D341Med (cell line): ENCODE measurements at regions not wholly inside any gene's neighbourhood (a gene's known extent, or its start where the extent isn't known, plus 50 kb on each side); places are given as distances from the start of the nearest gene placed in this dataset.

Experiments used
- DNase-seq: peaks from one replicate; pipeline ENCODE4 v3.0.0; 2012; ENCODE audit warnings: low spot score

DNA sequence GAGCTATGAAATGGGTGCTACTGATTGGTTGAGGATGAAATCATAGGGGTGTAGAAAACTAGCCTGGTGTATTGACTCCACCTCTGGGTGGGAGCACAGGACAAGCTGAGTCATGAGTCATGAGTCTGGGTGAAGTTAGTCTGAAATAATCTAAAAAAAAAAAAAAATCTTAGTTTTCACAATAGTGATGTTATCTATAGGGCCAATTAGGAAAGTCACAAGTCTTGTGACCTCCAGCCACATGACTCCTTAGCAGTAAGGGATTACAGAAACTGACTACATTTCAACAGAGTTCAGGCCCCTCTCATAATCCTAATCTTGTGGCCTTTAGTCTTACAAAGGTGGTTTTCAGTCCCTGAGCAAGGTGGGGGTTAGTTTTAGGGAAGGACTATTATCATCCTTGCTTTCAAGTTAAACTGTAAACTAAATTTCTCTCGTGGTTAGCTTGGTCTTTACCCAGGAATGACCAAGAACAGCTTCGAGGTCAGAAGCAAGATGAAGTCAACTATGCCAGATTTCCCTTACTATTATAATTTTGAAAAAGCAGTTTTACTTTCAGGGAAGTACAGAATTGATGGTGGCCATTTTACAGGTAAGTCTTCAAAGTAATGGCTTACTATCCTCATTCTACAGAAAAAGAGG is 338.0 kb upstream of the GYPC start:
- DNase-seq, result no peak

DNA sequence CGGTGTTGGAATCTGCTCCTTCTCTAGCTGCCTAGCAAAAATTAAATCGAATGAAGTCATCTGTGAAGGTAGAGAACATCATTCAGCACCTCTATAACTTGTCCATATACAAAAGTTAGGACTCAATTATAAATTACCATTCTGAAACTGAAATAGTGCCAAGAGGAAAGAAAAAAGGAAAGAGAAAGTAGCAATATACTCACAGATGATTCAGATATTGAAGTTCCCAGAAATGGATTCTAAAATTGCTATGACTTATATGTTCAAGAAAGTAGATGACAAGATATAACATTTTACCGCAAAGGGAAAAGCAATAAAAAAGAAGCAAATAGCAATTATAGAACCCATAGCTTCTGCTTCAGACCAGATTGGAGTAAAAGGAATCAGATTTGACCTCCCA is 333.6 kb upstream of the GYPC start:
- no peak for DNase-seq

DNA sequence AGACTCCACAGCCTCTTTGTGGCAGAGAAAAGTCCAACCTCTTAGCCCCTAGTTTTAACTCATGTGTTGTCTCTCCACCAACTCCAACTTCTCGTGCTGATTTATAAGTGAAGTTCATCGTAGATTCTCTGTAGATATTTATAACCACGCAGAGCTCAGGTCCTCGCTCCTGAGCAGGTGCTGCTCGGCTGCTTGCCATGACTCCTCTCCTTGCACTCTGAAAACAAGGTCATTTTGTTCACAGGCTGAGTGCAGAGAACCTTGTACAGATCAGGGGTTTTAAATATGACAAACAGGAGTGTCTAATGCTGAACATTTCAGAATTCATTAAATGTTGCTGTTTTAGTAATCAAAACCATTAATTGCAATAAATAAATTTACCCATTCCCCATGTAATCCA is 330.8 kb upstream of the GYPC start:
- DNase-seq, result no peak

DNA sequence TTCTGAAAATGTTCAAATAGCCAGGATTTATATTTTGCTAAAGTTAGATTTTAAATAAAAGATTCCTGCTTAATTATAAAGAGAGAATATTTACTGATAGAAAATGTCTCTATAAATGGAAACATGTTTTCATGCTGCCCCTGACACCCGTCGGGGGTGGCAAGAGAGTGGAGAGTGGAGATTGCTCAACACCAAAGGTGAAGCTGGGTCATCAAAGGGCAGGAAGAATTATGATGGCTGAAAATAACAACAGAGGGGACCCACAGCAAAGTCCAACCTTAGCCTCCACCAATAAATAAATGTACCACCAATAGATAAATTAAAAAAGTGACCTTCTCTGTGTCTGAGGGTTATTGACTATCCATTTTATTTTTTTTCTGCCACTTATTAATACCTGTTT is 326.8 kb upstream of the GYPC start:
- DNase-seq, result no peak

DNA sequence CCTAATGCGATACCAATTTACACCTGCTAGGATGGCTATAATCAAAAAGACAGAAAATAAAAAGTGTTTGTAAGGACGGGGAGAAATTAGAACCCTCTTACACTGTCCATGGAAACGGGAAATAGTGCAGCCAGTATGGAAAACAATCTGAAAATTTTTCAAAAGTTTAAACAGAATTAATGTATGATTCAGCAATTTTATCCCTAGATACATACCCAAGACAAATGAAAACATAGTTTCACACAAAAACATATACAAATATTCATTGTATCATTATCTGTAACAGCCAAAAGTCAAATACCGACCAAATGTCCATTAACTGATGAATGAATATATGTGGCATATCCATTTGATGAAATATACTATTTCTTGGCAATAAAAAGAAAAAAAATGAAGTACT is 313.5 kb upstream of the GYPC start:
- DNase-seq, result no peak

DNA sequence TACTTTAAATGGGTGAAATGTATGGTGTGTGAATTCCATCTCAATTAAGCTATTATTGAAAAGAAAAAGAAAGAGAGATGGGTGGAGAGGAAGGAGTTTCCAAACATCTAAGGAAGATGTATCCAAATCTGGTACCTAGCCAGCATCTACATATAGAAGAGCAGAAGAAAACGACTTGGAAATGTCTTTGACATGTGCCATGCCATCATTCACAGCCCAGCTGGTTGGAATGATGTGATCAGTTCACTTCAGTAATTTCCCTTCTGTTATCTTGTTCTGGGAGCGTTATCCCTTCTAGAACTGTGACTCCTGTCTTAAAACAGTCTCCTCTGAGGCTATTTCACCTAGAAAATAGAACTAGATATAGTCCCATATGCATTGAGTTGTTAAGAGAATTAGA is 312.8 kb upstream of the GYPC start:
- DNase-seq, result no peak

DNA sequence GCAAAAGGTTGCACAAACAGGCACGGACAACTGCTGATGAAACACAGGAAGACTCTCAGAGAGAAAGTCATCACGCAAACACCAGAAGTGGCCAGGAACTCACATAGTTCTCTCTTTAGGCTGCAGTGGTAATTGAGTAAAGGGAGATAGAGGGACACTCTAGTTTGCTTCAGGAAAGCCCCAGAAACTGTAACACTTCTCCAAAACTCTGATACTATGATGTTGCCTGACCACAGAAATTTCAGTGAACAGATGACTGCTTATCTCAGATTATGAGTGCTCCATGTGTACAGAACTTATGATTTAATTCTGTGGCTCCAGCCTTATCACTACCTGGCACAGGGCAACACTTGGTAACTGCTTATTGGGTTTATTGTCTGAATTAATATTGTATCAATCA is 311.5 kb upstream of the GYPC start:
- DNase-seq, result no peak

DNA sequence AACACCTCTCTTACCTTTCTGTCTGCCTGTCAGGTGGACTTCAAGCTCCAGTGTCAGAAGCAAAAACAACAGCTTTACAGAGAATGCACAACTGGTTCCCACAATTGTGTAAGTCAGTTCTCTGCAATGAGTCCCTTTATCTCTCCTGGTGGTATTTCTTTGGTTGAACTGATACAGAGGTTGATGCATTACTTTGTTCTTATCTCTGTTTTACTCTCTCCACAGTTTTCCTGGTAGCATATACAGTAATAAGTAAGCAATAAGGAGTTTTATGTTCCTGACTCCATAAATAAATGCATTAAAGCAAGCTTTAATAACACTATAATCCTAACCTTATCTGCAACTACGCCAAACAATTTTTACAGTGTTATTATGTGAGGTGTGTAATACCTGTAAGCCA is 310.3 kb upstream of the GYPC start:
- no peak for DNase-seq

DNA sequence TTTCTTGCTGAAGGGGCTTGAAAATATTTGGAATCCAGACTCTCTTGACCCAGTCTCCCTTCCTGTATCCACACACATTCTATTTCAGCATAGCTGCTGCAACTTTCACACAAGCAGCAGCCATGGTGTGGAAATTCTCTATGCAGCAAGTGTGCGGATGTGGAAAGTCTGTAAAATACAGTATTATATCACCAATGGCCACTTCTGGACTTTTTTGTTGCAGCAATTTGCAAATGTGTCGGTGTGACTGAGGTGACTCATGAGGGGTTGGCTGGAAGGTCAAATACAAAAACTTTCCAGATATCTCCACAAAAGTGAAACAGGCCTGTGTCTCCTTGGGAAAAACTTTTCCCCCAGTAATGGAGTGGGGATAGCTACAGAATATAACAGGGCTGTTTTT is 299.3 kb upstream of the GYPC start:
- no peak for DNase-seq

DNA sequence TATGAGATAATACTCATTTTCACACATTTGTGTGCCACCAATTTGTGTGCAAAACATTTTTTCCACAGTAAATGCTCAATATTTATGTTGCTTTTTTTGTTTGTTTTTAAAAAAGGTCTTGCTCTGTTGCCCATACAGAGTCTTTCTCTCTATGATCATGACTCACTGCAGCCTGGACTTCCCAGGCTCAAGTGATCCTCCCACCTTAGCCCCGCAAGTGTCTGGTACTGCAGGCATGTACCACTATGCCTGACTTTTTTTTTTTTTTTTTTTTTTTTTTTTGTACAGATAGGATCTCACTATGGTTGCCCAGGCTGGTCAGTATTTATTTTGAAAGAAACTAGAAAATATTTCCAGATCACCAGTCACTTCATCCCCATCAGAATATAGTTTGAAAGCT is 297.8 kb upstream of the GYPC start:
- DNase-seq, result no peak

DNA sequence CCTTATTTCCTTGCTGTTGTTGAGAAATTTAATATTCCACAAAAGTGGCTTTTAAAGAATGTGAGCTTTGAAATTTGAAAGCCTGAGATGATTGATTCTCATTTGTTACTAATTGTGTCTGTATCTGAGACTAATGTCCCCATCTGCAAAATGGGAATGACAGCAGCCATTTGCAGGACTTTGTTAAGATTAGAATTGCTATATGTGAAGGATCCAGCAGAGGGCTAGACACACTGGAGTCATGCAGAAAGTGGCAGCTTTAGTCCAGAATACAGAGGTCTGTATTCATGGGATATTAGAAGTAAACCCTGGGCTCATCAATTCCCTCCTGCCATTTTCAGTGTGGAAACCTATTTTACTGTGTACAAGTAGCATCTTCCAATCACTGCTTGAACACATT is 296.5 kb upstream of the GYPC start:
- no peak for DNase-seq

DNA sequence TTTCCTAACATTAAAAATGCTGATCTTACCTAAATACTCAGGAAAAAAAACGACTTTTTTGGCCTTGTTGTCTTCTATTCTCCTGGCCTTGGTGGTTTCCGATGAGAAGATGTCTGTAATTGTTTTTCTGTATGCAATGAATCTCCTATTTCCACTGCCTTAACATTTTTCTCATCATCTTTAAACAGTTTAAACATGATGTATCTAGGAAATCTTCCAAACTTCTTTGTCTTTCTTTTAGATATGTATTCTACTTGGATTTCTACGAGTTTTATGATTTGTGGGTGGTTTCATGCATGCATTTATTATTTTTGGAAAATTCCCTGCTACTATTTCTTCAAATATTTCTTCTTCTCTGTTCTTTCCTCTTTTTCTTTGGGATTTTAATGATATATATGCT is 288.6 kb upstream of the GYPC start:
- no peak for DNase-seq

DNA sequence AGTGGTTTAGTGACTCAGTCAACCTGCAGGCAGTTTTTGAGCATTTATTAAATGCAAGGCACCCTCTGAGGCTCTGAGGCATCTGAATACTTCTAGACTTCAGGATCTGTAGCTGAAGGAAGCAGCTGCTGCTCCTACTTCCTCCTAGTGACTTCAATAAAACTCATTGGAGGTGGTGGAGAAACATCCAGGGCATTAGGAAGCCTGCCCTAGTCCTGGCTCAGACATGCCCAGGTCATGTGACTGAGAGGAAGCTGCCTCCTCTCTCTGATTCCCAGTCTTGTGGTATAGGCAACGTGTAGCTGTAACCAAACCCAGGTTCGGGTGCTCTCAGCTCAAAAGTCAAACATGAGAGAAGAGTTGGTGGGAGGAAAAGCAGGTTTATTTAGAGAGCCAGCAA is 287.2 kb upstream of the GYPC start:
- no peak for DNase-seq

DNA sequence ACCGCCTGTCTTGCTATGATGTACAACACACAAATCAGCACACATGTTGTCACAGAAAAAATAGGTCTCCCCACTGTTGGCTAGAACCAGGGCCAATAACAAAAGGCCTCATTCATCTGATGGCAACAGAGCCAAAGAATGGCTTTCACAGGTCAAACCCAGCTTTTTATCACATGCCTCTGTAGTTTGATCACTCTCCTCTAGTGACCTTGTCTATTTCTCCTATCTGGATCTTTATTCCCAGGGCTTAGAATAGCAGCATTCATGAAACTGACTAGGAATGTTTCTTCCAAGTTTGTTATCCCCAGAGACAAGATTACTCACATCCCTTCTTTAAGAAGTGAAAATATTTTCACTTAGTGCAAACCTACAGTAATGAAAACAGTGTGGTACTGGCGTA is 285.8 kb upstream of the GYPC start:
- DNase-seq, result no peak

DNA sequence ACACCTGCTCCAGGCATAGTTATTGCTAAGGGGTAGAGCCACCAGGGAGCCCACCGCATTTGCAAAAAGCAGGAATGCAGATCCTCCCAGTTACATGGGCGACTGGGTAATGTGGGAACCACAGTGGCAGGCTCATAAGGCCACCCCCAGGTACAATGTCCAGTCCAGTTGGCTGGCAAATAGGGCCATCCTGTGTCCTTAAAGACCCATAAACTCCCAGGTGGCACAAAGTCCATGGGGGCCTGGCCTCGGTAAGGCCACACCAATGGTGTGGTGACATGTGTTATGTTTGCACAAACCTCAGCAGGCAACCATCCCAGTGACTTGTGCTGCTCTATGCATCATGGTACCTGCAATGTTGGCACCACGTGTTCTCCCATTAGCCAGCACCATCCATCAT is 283.6 kb upstream of the GYPC start:
- DNase-seq, result no peak

DNA sequence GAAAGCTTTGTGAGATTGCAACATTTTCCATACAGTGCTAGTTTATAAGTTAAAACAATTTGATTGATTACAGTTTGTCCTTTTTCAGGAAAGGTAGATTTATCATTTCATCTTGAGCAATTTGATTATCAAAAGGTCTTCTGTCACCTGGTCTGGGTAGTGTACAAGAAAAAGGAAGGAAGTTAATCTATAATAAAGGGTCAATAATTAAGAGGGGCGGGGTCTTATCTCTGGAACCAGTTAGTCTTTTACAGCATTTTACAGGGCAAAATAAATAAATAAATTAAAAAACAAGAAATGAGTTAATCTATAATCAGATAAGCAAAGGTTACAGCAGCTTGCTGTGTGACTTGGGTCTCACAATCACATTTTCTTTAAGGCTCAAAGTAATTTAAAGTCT is 277.8 kb upstream of the GYPC start:
- DNase-seq, result no peak

DNA sequence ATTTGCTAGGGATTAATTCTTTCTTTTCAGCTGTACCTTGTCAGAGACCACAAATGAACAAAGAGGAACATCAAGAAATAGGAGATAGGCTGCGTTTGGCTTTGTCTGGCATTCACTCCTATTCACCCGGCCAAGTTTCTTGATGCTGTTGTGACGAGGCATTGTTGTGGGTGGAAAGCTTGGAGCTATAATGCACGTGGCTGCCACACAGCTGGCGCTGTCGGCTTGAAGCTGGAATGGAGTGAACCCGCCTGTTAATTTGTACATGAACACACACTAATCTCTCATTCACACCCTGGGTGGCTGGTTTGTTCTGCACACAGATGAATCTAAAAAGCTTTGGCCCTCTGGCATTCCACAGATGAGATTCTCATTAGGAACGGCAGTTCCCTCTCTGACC is 274.9 kb upstream of the GYPC start:
- DNase-seq, result no peak

DNA sequence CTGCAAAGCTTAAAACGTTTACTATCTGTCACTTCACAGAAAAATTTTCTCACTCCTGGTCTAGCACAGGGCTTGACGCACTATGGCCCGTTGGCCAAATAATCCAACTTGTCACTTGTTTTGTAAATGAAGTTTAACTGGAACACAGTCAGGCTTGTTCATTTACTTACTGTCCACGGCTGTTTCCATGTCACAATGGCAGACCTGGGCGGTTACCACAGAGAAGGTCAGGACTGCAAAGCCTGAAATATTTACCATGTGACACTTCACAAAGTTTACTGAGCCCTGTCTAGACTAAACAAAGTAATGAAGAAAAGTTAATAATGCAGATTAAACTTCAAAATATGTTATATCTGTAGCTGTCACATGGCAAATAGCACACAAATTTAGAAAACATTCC is 273.0 kb upstream of the GYPC start:
- no peak for DNase-seq

DNA sequence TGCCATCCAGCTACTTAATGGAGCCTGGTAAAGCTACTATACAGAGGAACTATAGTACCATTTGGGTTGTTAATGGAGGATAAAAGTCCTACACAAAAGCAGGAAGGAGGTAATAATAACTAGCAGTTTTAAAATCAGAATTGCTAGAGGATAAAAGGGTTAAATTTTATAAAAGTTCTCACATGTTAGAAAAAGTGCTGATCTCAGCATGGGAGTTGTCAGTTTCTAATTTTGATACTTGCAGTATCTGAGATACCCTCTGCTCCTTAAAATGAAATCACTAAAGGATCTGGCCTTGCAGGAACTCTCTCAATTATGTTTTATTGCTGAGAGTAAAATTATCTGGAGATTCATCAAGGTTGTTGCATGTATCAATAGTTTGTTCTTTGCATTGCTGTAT is 272.2 kb upstream of the GYPC start:
- no peak for DNase-seq

DNA sequence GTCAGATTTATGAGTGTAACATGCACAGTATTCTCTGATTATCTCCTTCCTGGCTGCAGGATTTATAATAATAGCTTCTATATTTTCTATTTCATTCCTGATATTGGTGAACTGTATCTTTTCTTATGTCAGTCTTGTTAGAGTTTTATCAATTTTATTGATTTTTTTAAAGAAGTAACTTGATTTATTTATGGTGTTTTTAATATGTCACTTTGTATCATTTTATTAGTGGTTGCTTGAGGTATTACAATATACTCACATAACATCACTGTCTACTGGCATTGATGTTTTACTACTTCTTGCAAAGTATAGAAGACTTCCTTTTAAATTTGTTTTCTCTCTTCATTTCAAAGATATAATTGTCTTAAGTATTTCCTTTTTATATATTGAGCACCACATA is 270.5 kb upstream of the GYPC start:
- no peak for DNase-seq

DNA sequence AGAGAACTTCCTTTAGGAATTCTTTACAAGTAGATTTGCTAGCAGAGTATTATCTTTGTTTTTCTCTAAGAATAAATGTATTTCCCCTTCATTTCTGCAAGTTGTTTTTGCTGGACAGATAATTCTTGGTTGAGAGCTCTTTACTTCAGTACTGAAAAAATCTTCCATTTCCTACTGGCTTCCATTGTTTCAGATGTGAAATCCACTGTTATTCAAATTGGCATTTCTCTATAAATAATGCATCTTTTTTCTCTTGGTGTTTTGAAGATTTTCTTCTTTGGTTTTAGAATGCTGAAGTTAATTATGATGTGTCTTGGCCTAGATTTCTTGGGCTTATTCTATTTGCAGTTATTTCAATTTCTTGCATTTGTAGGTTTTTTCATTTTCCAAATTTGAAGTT is 270.0 kb upstream of the GYPC start:
- DNase-seq, result no peak

DNA sequence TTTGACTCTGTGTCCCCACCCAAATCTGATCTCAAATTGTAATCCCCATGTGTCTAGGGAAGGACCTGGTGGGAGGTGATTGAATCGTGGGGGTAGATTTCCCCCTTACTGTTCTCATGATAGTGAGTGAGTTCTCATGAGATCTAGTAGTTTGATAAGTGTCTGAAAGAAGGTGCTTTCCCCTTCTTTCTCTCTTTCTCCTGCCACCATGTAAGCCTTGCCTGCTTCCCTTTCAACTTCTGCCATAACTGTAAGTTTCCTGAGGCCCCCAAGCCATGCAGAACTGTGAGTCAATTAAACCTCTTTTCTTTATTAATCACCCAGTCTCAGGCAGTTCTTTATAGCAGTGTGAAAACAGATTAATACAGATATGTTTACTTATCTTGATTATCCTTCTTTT is 266.5 kb upstream of the GYPC start:
- DNase-seq, result no peak

DNA sequence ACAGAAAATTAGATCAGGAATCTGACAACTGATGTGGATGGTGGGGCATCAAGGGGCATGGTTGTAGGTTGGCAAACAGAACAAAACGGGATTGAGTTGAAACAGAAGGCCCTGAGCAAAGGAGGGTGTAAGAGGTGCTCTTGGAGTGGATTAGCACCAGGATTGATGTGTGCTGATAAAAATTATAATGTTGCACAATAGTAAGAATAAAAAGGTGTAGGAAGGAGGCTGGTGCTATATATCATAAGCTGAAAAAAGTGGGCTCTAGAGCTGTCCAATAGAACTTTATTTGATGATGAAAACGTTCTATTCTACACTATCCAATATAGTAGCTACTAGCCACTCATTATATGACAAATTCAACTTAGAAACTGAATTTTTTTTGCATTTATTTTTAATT is 263.1 kb upstream of the GYPC start:
- no peak for DNase-seq

DNA sequence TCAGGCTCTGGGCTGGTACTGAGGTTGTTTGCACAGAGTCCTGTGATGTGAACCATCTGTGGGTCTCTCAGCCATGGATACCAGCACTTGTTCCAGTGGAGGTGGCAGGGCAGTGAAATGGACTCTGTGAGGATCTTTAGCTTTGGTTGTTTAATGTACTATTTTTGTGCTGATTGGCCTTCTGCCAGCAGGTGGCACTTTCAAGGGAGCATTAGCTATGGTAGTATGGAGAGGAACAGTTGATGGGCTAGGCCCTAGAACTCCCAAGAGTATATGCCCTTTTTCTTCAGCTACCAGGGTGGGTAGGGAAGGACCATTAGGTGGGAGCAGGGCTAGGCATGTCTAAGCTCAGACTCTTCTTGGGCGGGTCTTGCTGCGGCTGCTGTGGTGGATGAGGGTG is 257.0 kb upstream of the GYPC start:
- DNase-seq, result no peak

DNA sequence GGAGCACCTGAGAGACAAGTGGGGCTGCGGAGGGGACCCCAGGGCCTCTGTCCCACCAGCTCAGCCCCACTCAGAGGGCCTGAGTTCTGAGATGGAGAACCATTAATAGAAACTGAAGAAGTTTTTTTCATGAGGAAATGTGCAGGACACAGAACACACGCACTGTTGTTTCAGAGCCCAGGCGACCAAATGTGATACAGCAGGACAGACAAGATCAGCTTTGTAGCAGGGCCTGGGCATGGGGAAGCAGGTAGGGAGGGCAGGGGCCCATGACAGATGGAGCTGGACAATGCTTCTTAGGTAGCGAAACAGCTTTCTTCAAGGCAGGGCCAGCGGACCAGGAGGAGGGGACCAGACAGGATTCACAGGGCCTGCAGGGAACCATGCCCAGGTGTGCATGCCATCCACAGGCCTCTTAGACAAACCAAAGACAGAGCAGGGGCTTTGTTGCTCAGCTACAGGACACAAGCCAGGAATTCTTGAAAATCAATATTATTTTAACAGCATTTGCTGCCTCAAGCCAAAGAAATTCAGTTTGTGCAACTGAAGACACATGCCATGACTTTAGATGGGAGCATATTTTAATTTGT is 252.8 kb upstream of the GYPC start:
- no peak for DNase-seq
